HCT116 (cell line): ENCODE measurements at regions not wholly inside any gene's neighbourhood (a gene's known extent, or its start where the extent isn't known, plus 50 kb on each side); places are given as distances from the start of the nearest gene placed in this dataset.

Source experiments
- ATAC-seq: fragments of 200-7000 bp; cut with Tn5 transposase; 2 replicates; pipeline ENCODE4 v1.9.1; 2020; ENCODE audit warnings: mild to moderate bottlenecking, moderate library complexity
- BruUV-seq: library from RNA; stranded (reverse); fragments of 400-500 nt; replicated peaks from 2 replicates; lab custom pipeline; 2021; lab: Mats Ljungman, UMichigan
- CTCF ChIA-PET: fragments of 300-600 bp; sonication (Branson Sonifier 250); formaldehyde crosslinking; loops from one replicate; lab custom pipeline; 2021; ENCODE audit warnings: antibody characterized with exemption; lab: Charles Lee
- POLR2A ChIA-PET: fragments of 300-600, 350-600 bp; sonication (Branson Sonifier 250); formaldehyde crosslinking; loops from one replicate; lab custom pipeline; 2021; ENCODE audit warnings: antibody characterized with exemption; lab: Charles Lee
- RAD21 ChIA-PET, 2 experiments: fragments of 300-600 bp; sonication (Branson Sonifier 250); formaldehyde crosslinking; loops; one replicate each; lab custom pipeline; 2023; ENCODE audit warnings: low total read pairs in 2 of 2; ENCODE audit not compliant: uncharacterized antibody in 2 of 2, unreplicated experiment in 2 of 2, low non-redundant PET in 1 of 2; lab: Charles Lee
- DNase-seq: peaks from one replicate; pipeline ENCODE4 v3.0.0-alpha.2; 2010; ENCODE audit warnings: low read depth, low spot score
- H2AFZ ChIP-seq: fragments of 200-600 bp; shearing (Covaris generic), sonication (generic); 2 replicates; pipeline ENCODE4 v1.6.1; 2017; ENCODE audit warnings: low read depth, mixed run types, mixed read lengths, antibody characterized with exemption, low read length; ENCODE audit not compliant: poor library complexity, severe bottlenecking
- H3K27ac ChIP-seq: 2 replicates; pipeline ENCODE4 v1.5.1; 2012; ENCODE audit warnings: low read depth, low read length
- H3K27me3 ChIP-seq: fragments of 200-600 bp; sonication (generic); 2 replicates; pipeline ENCODE4 v1.6.1; 2016; ENCODE audit warnings: mixed run types, low read length, mixed read lengths; ENCODE audit not compliant: insufficient read depth
- H3K36me3 ChIP-seq, 2 experiments: fragments of 200-500 bp in 1 of 2; fragments of 200-600 bp in 1 of 2; sonication (Bioruptor generic) in 1 of 2; sonication (generic) in 1 of 2; 2 replicates each; pipeline versions ENCODE4 v1.5.1 to v1.6.1; 2014 to 2016; ENCODE audit warnings: low read length in 2 of 2, inconsistent platforms in 1 of 2, mixed read lengths in 1 of 2, mixed run types in 1 of 2; ENCODE audit not compliant: insufficient read depth in 2 of 2, control insufficient read depth in 1 of 2
- H3K4me1 ChIP-seq, 2 experiments: fragments of 200-600 bp in 1 of 2; sonication (generic) in 1 of 2; 2 replicates each; pipeline versions ENCODE4 v1.5.1 to v1.6.1; 2012 to 2017; ENCODE audit warnings: low read length in 2 of 2, inconsistent platforms in 1 of 2, mild to moderate bottlenecking in 1 of 2, mixed read lengths in 1 of 2, mixed run types in 1 of 2, moderate library complexity in 1 of 2; ENCODE audit not compliant: insufficient read depth in 2 of 2, control insufficient read depth in 1 of 2
- H3K4me2 ChIP-seq: fragments of 200-600 bp; sonication (generic); 2 replicates; pipeline ENCODE4 v1.6.1; 2017; ENCODE audit warnings: mixed run types, low read length, mixed read lengths
- H3K4me3 ChIP-seq, 2 experiments: fragments of 200-600 bp in 1 of 2; sonication (generic) in 1 of 2; replicated peaks in 1 of 2; 2 replicates each; pipeline ENCODE4 v1.5.1; 2011 to 2016; ENCODE audit warnings: low read length in 2 of 2, control low read depth in 1 of 2, low read depth in 1 of 2, mild to moderate bottlenecking in 1 of 2, mixed read lengths in 1 of 2, mixed run types in 1 of 2
- H3K79me2 ChIP-seq: fragments of 200-600 bp; sonication (generic); 2 replicates; pipeline ENCODE4 v1.6.1; 2017; ENCODE audit warnings: mild to moderate bottlenecking, mixed run types, low read length, moderate library complexity, mixed read lengths; ENCODE audit not compliant: insufficient read depth
- H3K9ac ChIP-seq: fragments of 200-600 bp; sonication (generic); 2 replicates; pipeline ENCODE4 v1.6.1; 2016; ENCODE audit warnings: low read length, mixed read lengths
- H3K9me2 ChIP-seq: fragments of 200-600 bp; sonication (generic), shearing (Covaris generic); 2 replicates; pipeline ENCODE4 v1.6.1; 2017; ENCODE audit warnings: mixed run types, mild to moderate bottlenecking, moderate library complexity; ENCODE audit not compliant: insufficient read depth
- H3K9me3 ChIP-seq, 2 experiments: fragments of 200-500 bp in 1 of 2; fragments of 200-600 bp in 1 of 2; sonication (Bioruptor generic) in 1 of 2; sonication (generic) in 1 of 2; 2 replicates each; pipeline ENCODE4 v1.6.1; 2014 to 2017; ENCODE audit warnings: low read length in 2 of 2, mixed read lengths in 2 of 2, inconsistent platforms in 1 of 2, low read depth in 1 of 2, mild to moderate bottlenecking in 1 of 2, mixed run types in 1 of 2, moderate library complexity in 1 of 2; ENCODE audit not compliant: control insufficient read depth in 1 of 2, insufficient read depth in 1 of 2
- H4K20me1 ChIP-seq: fragments of 200-600 bp; sonication (generic), shearing (Covaris generic); 2 replicates; pipeline ENCODE4 v1.6.1; 2017; ENCODE audit warnings: mixed run types, mild to moderate bottlenecking, moderate library complexity; ENCODE audit not compliant: insufficient read depth
- ATF3 ChIP-seq: IDR thresholded peaks from 2 replicates; pipeline ENCODE4 v1.6.1; 2012
- CBX3 ChIP-seq: IDR thresholded peaks from 2 replicates; pipeline ENCODE4 v1.6.1; 2012; ENCODE audit warnings: low read depth
- CEBPB ChIP-seq: IDR thresholded peaks from 2 replicates; pipeline ENCODE4 v1.6.1; 2012; ENCODE audit warnings: low read depth
- CTCF ChIP-seq, 3 experiments: fragments of 200-600 bp in 1 of 3; sonication (generic) in 1 of 3; IDR thresholded peaks in 2 of 3; conservative IDR thresholded peaks in 1 of 3; 2 replicates each; pipeline ENCODE4 v1.5.1; 2012 to 2017; ENCODE audit warnings: low read depth in 2 of 3, low read length in 2 of 3, antibody characterized with exemption in 1 of 3, borderline replicate concordance in 1 of 3, control low read depth in 1 of 3, mild to moderate bottlenecking in 1 of 3, mixed read lengths in 1 of 3, mixed run types in 1 of 3, moderate library complexity in 1 of 3; ENCODE audit not compliant: insufficient read depth in 1 of 3
- EGR1 ChIP-seq: IDR thresholded peaks from 2 replicates; pipeline ENCODE4 v1.6.1; 2012; ENCODE audit warnings: low read depth
- EZH2 ChIP-seq: fragments of 200-600 bp; sonication (generic); IDR thresholded peaks from 2 replicates; pipeline ENCODE4 v1.6.1; 2017; ENCODE audit warnings: antibody characterized with exemption, mixed run types
- EZH2phosphoT487 ChIP-seq: fragments of 200-600 bp; IDR thresholded peaks from 2 replicates; pipeline ENCODE4 v1.6.1; 2018; ENCODE audit warnings: antibody characterized with exemption, borderline replicate concordance
- FOSL1 ChIP-seq: IDR thresholded peaks from 2 replicates; pipeline ENCODE4 v1.6.1; 2012; ENCODE audit warnings: low read depth
- JUND ChIP-seq: IDR thresholded peaks from 2 replicates; pipeline ENCODE4 v1.6.1; 2012
- MAX ChIP-seq: IDR thresholded peaks from 2 replicates; pipeline ENCODE4 v1.6.1; 2012
- POLR2A ChIP-seq: IDR thresholded peaks from 2 replicates; pipeline ENCODE4 v1.7.0; 2011; ENCODE audit warnings: borderline replicate concordance; ENCODE audit not compliant: insufficient read depth, insufficient read length; ENCODE audit errors: extremely low read depth
- POLR2AphosphoS5 ChIP-seq: IDR thresholded peaks from 2 replicates; pipeline ENCODE4 v1.6.1; 2011; ENCODE audit warnings: mild to moderate bottlenecking, low read depth, low read length, moderate library complexity
- REST ChIP-seq: IDR thresholded peaks from 2 replicates; pipeline ENCODE4 v1.6.1; 2012; ENCODE audit warnings: low read depth
- SP1 ChIP-seq: IDR thresholded peaks from 2 replicates; pipeline ENCODE4 v1.6.1; 2012; ENCODE audit warnings: low read depth
- YY1 ChIP-seq: IDR thresholded peaks from 2 replicates; pipeline ENCODE4 v1.6.1; 2011; ENCODE audit warnings: low read length, low read depth, moderate library complexity, mild to moderate bottlenecking; ENCODE audit not compliant: insufficient replicate concordance; ENCODE audit errors: extremely low read depth
- ZBTB33 ChIP-seq: IDR thresholded peaks from 2 replicates; pipeline ENCODE4 v1.6.1; 2011; ENCODE audit warnings: mild to moderate bottlenecking, low read length, moderate library complexity; ENCODE audit not compliant: insufficient replicate concordance; ENCODE audit errors: extremely low read depth
- intact Hi-C: fragments of 100-400 bp; cut with micrococcal nuclease; formaldehyde crosslinking; loops from 2 replicates; pipeline ENCODE4 v1.10.0; 2022

GRCh38 chr13:74450525-74450845 is 316.3 kb upstream of the KLF12 start:
- Histone ChIP-seq H3K4me2 (no peak overlapping the region), H4K20me1 (no peaks in the 10 kb centered on the region), H3K4me3 (no peak overlapping the region), H3K27me3 (no peaks in the 10 kb centered on the region), H3K27ac (no peak overlapping the region), H3K9me3 (no peaks in the 10 kb centered on the region), H3K9ac (no peak overlapping the region), H2AFZ (no peak overlapping the region), H3K4me1 (no peaks in the 10 kb centered on the region), H3K9me2 (no peaks in the 10 kb centered on the region), H3K79me2 (no peaks in the 10 kb centered on the region), H3K36me3 (no peaks in the 10 kb centered on the region)
- ChIA-PET POLR2A (no interaction called here), RAD21 (no interaction called here), CTCF (no interaction called here)
- TF ChIP-seq CBX3 (no peak), YY1 (no peak), SP1 (no peak), CEBPB (no peak), MAX (no peak), EGR1 (no peak), CTCF (IDR thresholded peaks at IDR 0.05 in 2 of 3, conservative IDR thresholded peaks at IDR 0.05 in 1 of 3; ENCODE audit: borderline replicate concordance in 1 of 3, insufficient read depth in 1 of 3, low read depth in 2 of 3, low read length in 2 of 3) (no peak), REST (no peak), ZBTB33 (no peak), POLR2A (no peak), POLR2AphosphoS5 (no peak), ATF3 (no peak), EZH2phosphoT487 (no peak), FOSL1 (no peak), EZH2 (no peak), JUND (no peak)
- no TSS peak for BruUV-seq
- no peak for DNase-seq
- intact Hi-C loops, result no loop called here
- no peak for ATAC-seq
